ENCODE measurements at regions not wholly inside any gene's neighbourhood (a gene's known extent, or its start where the extent isn't known, plus 50 kb on each side); places are given as distances from the start of the nearest gene placed in this dataset.

- Histone ChIP-seq H3F3A (ENCODE audit: low read depth) (no peaks in the 10 kb centered on the region), H2AFZ (ENCODE audit: low read length) (no peak overlapping the region), H4K20me1 (ENCODE audit: insufficient read depth, low read length, poor library complexity, severe bottlenecking) (no peaks in the 10 kb centered on the region), H3K9ac (ENCODE audit: low read depth, low read length, poor library complexity, severe bottlenecking) (no peak overlapping the region), H3K79me2 (ENCODE audit: insufficient read depth, low read length) (no peaks in the 10 kb centered on the region), H3K9me2 (replicated peaks; ENCODE audit: low read depth, low read length) (no peaks in the 10 kb centered on the region), H3K36me3 (ENCODE audit: insufficient read depth, low read length) (no peaks in the 10 kb centered on the region), H3K9me3 (ENCODE audit: insufficient read depth, low read depth, low read length) (no peaks in the 10 kb centered on the region), H3K4me3 (ENCODE audit: low read length, poor library complexity, severe bottlenecking) (no peak overlapping the region), H3K4me2 (ENCODE audit: low read depth, low read length, poor library complexity, severe bottlenecking) (no peak overlapping the region), H3K4me1 (ENCODE audit: insufficient read depth, low read length, poor library complexity, severe bottlenecking) (no peaks in the 10 kb centered on the region), H3K27me3 (ENCODE audit: insufficient read depth, low read length, poor library complexity, severe bottlenecking) (no peaks in the 10 kb centered on the region)
- TF ChIP-seq EZH2phosphoT487 (IDR thresholded peaks at IDR 0.05; ENCODE audit: borderline replicate concordance) (no peak), CTCF (conservative IDR thresholded peaks at IDR 0.05; ENCODE audit: low read length) (no peak)
Measured at GRCh38 chr2:9074930-9075329, 71.4 kb upstream of the MBOAT2 start.

GRCh38 chr2:9071584-9072124, 68.2 kb upstream of the MBOAT2 start:
- H3K79me2 ChIP-seq (ENCODE audit: insufficient read depth, low read length) = no peaks in the 10 kb centered on the region
- no peak overlapping the region for H2AFZ ChIP-seq (ENCODE audit: low read length)
- no peaks in the 10 kb centered on the region for H4K20me1 ChIP-seq (ENCODE audit: insufficient read depth, low read length, poor library complexity, severe bottlenecking)
- H3K4me3 ChIP-seq (ENCODE audit: low read length, poor library complexity, severe bottlenecking) = no peak overlapping the region
- no peaks in the 10 kb centered on the region for H3K4me1 ChIP-seq (ENCODE audit: insufficient read depth, low read length, poor library complexity, severe bottlenecking)
- peaks cover under 1% of the 10 kb centered on the region; the same call in 1 of the 2 replicates for H3K9me3 ChIP-seq (ENCODE audit: insufficient read depth, low read depth, low read length)
- TF ChIP-seq CTCF (conservative IDR thresholded peaks at IDR 0.05; ENCODE audit: low read length) = no peak
- no peak for TF ChIP-seq EZH2phosphoT487 (IDR thresholded peaks at IDR 0.05; ENCODE audit: borderline replicate concordance)
- no peaks in the 10 kb centered on the region for H3K36me3 ChIP-seq (ENCODE audit: insufficient read depth, low read length)
- no peaks in the 10 kb centered on the region for H3F3A ChIP-seq (ENCODE audit: low read depth)
- H3K9me2 ChIP-seq (replicated peaks; ENCODE audit: low read depth, low read length) = no peaks in the 10 kb centered on the region
- H3K4me2 ChIP-seq (ENCODE audit: low read depth, low read length, poor library complexity, severe bottlenecking) = no peak overlapping the region
- no peak overlapping the region for H3K9ac ChIP-seq (ENCODE audit: low read depth, low read length, poor library complexity, severe bottlenecking)
- no peaks in the 10 kb centered on the region for H3K27me3 ChIP-seq (ENCODE audit: insufficient read depth, low read length, poor library complexity, severe bottlenecking)

GRCh38 chr2:9071032-9071431, 67.5 kb upstream of the MBOAT2 start:
- Histone ChIP-seq H3K79me2 (ENCODE audit: insufficient read depth, low read length) (no peaks in the 10 kb centered on the region), H3K4me1 (ENCODE audit: insufficient read depth, low read length, poor library complexity, severe bottlenecking) (no peaks in the 10 kb centered on the region), H3F3A (ENCODE audit: low read depth) (no peaks in the 10 kb centered on the region), H3K4me3 (ENCODE audit: low read length, poor library complexity, severe bottlenecking) (no peak overlapping the region), H3K36me3 (ENCODE audit: insufficient read depth, low read length) (no peaks in the 10 kb centered on the region), H3K4me2 (ENCODE audit: low read depth, low read length, poor library complexity, severe bottlenecking) (no peak overlapping the region), H2AFZ (ENCODE audit: low read length) (no peak overlapping the region), H4K20me1 (ENCODE audit: insufficient read depth, low read length, poor library complexity, severe bottlenecking) (no peaks in the 10 kb centered on the region), H3K9me2 (replicated peaks; ENCODE audit: low read depth, low read length) (no peaks in the 10 kb centered on the region), H3K9me3 (ENCODE audit: insufficient read depth, low read depth, low read length) (peaks cover 7% of the 10 kb centered on the region; the same call in 1 of the 2 replicates), H3K9ac (ENCODE audit: low read depth, low read length, poor library complexity, severe bottlenecking) (no peak overlapping the region), H3K27me3 (ENCODE audit: insufficient read depth, low read length, poor library complexity, severe bottlenecking) (no peaks in the 10 kb centered on the region)
- no peak for TF ChIP-seq EZH2phosphoT487 (IDR thresholded peaks at IDR 0.05; ENCODE audit: borderline replicate concordance)

- H3K4me1 ChIP-seq (ENCODE audit: insufficient read depth, low read length, poor library complexity, severe bottlenecking) = no peaks in the 10 kb centered on the region
- no peaks in the 10 kb centered on the region for H3F3A ChIP-seq (ENCODE audit: low read depth)
- H3K4me3 ChIP-seq (ENCODE audit: low read length, poor library complexity, severe bottlenecking) = no peak overlapping the region
- no peak for TF ChIP-seq EZH2phosphoT487 (IDR thresholded peaks at IDR 0.05; ENCODE audit: borderline replicate concordance)
- TF ChIP-seq CTCF (conservative IDR thresholded peaks at IDR 0.05; ENCODE audit: low read length) = no peak
- no peak overlapping the region for H3K9ac ChIP-seq (ENCODE audit: low read depth, low read length, poor library complexity, severe bottlenecking)
- H3K9me2 ChIP-seq (replicated peaks; ENCODE audit: low read depth, low read length) = no peaks in the 10 kb centered on the region
- peaks cover 10% of the 10 kb centered on the region; the same call in 1 of the 2 replicates for H3K9me3 ChIP-seq (ENCODE audit: insufficient read depth, low read depth, low read length)
- no peaks in the 10 kb centered on the region for H4K20me1 ChIP-seq (ENCODE audit: insufficient read depth, low read length, poor library complexity, severe bottlenecking)
- H2AFZ ChIP-seq (ENCODE audit: low read length) = no peak overlapping the region
- H3K27me3 ChIP-seq (ENCODE audit: insufficient read depth, low read length, poor library complexity, severe bottlenecking) = no peaks in the 10 kb centered on the region
- no peaks in the 10 kb centered on the region for H3K36me3 ChIP-seq (ENCODE audit: insufficient read depth, low read length)
- no peaks in the 10 kb centered on the region for H3K79me2 ChIP-seq (ENCODE audit: insufficient read depth, low read length)
- no peak overlapping the region for H3K4me2 ChIP-seq (ENCODE audit: low read depth, low read length, poor library complexity, severe bottlenecking)
Measured at GRCh38 chr2:9069543-9069942, 66.1 kb upstream of the MBOAT2 start.
